CD14-positive monocyte (primary cell): ENCODE measurements at regions not wholly inside any gene's neighbourhood (a gene's known extent, or its start where the extent isn't known, plus 50 kb on each side); places are given as distances from the start of the nearest gene placed in this dataset.
"Not testable (repeated sequence)": the region's sequence is repeated elsewhere in the genome, so short reads cannot be mapped to it uniquely, and the experiment has no call there.

Experiments used
- DNase-seq, 3 donors: peaks; one replicate each; pipeline ENCODE4 v3.0.0-alpha.2; 2011 to 2022
- H2AFZ ChIP-seq: 2 replicates; pipeline ENCODE4 v1.6.0; 2012; ENCODE audit warnings: mild to moderate bottlenecking, low read depth, low read length, inconsistent platforms; ENCODE audit not compliant: insufficient read depth, poor library complexity, severe bottlenecking
- H3K27ac ChIP-seq, 2 donors: 1 replicate in 1 of 2; 2 replicates in 1 of 2; pipeline ENCODE4 v1.5.1; 2012 to 2013; ENCODE audit warnings: low read length in 2 of 2, control low read depth in 1 of 2, inconsistent platforms in 1 of 2, low read depth in 1 of 2, mild to moderate bottlenecking in 1 of 2
- H3K27me3 ChIP-seq, 2 donors: one replicate each; pipeline versions ENCODE4 v1.6.0 to v1.6.1; 2011 to 2013; ENCODE audit warnings: low read length in 2 of 2; ENCODE audit not compliant: control insufficient read depth in 2 of 2, insufficient read depth in 2 of 2
- H3K36me3 ChIP-seq, 2 donors: replicated peaks in 1 of 2; 1 replicate in 1 of 2; 2 replicates in 1 of 2; pipeline versions ENCODE4 v1.5.1 to v1.6.1; 2012 to 2013; ENCODE audit warnings: low read length in 2 of 2, control low read depth in 1 of 2, inconsistent platforms in 1 of 2, mild to moderate bottlenecking in 1 of 2; ENCODE audit not compliant: insufficient read depth in 2 of 2, control insufficient read depth in 1 of 2
- H3K4me1 ChIP-seq, 2 donors: 1 replicate in 1 of 2; 2 replicates in 1 of 2; pipeline versions ENCODE4 v1.5.1 to v1.6.1; 2012 to 2013; ENCODE audit warnings: low read length in 2 of 2, control low read depth in 1 of 2, inconsistent platforms in 1 of 2, mild to moderate bottlenecking in 1 of 2, moderate library complexity in 1 of 2; ENCODE audit not compliant: insufficient read depth in 2 of 2, control insufficient read depth in 1 of 2
- H3K4me2 ChIP-seq: replicated peaks from 2 replicates; pipeline ENCODE3; 2012; ENCODE audit warnings: low read length, moderate library complexity, mild to moderate bottlenecking; ENCODE audit not compliant: poor library complexity, severe bottlenecking; ENCODE audit errors: extremely low read depth
- H3K4me3 ChIP-seq, 3 experiments: fragments of 200-600 bp in 1 of 3; sonication (generic) in 1 of 3; replicated peaks in 1 of 3; 1 replicate in 2 of 3; 2 replicates in 1 of 3; pipeline ENCODE4 v1.5.1; 2011 to 2013; ENCODE audit warnings: low read length in 3 of 3, mild to moderate bottlenecking in 3 of 3, control low read depth in 2 of 3, low read depth in 2 of 3, inconsistent platforms in 1 of 3, moderate library complexity in 1 of 3
- H3K79me2 ChIP-seq: 2 replicates; pipeline ENCODE4 v1.6.0; 2012; ENCODE audit warnings: mild to moderate bottlenecking, control low read depth, inconsistent platforms, low read length, moderate library complexity; ENCODE audit not compliant: insufficient read depth
- H3K9ac ChIP-seq: 2 replicates; pipeline ENCODE4 v1.6.0; 2017; ENCODE audit warnings: low read length, mild to moderate bottlenecking; ENCODE audit not compliant: insufficient read depth, poor library complexity, severe bottlenecking
- H3K9me3 ChIP-seq, 2 donors: replicated peaks in 1 of 2; 1 replicate in 1 of 2; 2 replicates in 1 of 2; pipeline versions ENCODE4 v1.5.1 to v1.6.1; 2012 to 2013; ENCODE audit warnings: low read length in 2 of 2, control low read depth in 1 of 2; ENCODE audit not compliant: control insufficient read depth in 1 of 2, insufficient read depth in 1 of 2
- H4K20me1 ChIP-seq: 2 replicates; pipeline ENCODE4 v1.6.0; 2012; ENCODE audit warnings: mild to moderate bottlenecking, low read length, control low read depth, moderate library complexity; ENCODE audit not compliant: insufficient read depth
- H3K27ac Mint-ChIP-seq, 7 donors: one replicate each; pipeline ENCODE4 v1.8.0; 2020; ENCODE audit warnings: mild to moderate bottlenecking in 7 of 7, mixed read lengths in 7 of 7, moderate library complexity in 6 of 7, inconsistent platforms in 2 of 7
- H3K27me3 Mint-ChIP-seq, 3 donors: one replicate each; pipeline ENCODE4 v1.8.0; 2021 to 2022; ENCODE audit warnings: low read depth in 3 of 3, mild to moderate bottlenecking in 3 of 3, mixed read lengths in 3 of 3, moderate library complexity in 3 of 3, inconsistent platforms in 1 of 3
- H3K36me3 Mint-ChIP-seq, 2 donors: one replicate each; pipeline ENCODE4 v1.8.0; 2020; ENCODE audit warnings: mixed read lengths in 2 of 2, inconsistent platforms in 1 of 2, mild to moderate bottlenecking in 1 of 2
- H3K4me1 Mint-ChIP-seq: one replicate; pipeline ENCODE4 v1.8.0; 2020; ENCODE audit warnings: mild to moderate bottlenecking, mixed read lengths
- H3K4me3 Mint-ChIP-seq, 2 donors: one replicate each; pipeline ENCODE4 v1.8.0; 2020; ENCODE audit warnings: mild to moderate bottlenecking in 2 of 2, mixed read lengths in 2 of 2, moderate library complexity in 1 of 2
- H3K9me3 Mint-ChIP-seq, 7 donors: one replicate each; pipeline ENCODE4 v1.8.0; 2020 to 2022; ENCODE audit warnings: mixed read lengths in 7 of 7, mild to moderate bottlenecking in 6 of 7, moderate library complexity in 6 of 7, inconsistent platforms in 2 of 7
- CTCF ChIP-seq: fragments of 200-600 bp; IDR thresholded peaks from one replicate; pipeline ENCODE4 v1.8.0; 2022; ENCODE audit warnings: antibody characterized with exemption, mild to moderate bottlenecking
- whole genome bisulfite sequencing: methylation state at CpG from one replicate; pipeline ENCODE4 v1.1.5; 2013; ENCODE audit warnings: missing lambda C conversion rate; ENCODE audit not compliant: insufficient coverage; 5-methylcytosine and 5-hydroxymethylcytosine counted together
- intact Hi-C, 2 donors: fragments of 100-400 bp; cut with micrococcal nuclease; formaldehyde crosslinking; loops; one replicate each; pipeline versions ENCODE4 v1.15.0 to v1.15.1; 2023

DNA sequence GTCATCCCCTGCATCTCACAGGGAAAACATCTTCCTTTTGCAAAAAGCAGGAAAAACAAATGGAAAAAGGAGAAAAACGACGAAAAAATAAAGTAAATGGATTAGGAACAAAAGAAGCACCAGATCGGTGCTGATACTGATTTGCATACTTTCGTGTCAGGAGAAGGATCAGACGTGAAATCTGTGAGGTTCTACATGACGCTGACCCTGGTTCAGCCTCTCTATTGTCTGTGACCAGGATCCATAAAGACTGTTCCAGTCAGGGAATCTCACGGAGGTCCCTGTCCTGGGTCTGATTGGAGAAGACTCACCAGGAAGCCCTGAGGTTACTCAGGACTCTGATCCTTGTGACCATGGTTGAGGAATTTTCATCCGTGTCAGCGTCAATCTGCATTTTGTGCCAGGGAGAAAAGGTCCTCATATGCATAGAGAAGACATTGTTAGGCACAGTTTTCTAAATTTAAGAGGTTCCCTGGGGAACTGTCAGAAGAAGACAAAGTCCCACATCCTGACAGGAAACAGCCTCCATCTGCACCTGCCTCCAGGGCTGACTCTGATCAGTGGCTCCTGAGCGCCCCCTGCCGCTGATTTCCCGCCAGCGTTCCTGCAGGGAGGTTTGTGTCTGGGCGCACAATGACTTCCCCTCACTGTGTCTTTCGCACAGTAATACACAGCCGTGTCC is 808.2 kb downstream of the TMEM121 start:
- 32% methylated on average over 14 of the region's 16 CpGs for WGBS

DNA sequence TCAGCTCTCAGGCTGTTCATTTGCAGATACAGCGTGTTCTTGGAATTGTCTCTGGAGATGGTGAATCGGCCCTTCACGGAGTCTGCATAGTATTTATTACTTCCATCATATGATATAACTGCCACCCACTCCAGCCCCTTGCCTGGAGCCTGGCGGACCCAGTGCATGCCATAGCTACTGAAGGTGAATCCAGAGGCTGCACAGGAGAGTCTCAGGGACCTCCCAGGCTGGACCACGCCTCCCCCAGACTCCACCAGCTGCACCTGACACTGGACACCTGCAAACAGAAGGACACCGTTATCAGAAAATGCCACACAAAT is 808.7 kb downstream of the TMEM121 start:
- 52% methylated on average over 4 of the region's 6 CpGs for WGBS
- H3K27ac Mint-ChIP-seq, H4K20me1 ChIP-seq, H3K4me1 ChIP-seq, H3K79me2 ChIP-seq, H3K27me3 Mint-ChIP-seq, intact Hi-C loops, H3K4me1 Mint-ChIP-seq, H3K36me3 ChIP-seq, H3K9me3 ChIP-seq, H2AFZ ChIP-seq, H3K36me3 Mint-ChIP-seq, H3K4me3 ChIP-seq, H3K4me3 Mint-ChIP-seq, H3K9ac ChIP-seq, DNase-seq, H3K4me2 ChIP-seq, H3K9me3 Mint-ChIP-seq, H3K27ac ChIP-seq, H3K27me3 ChIP-seq: not testable (repeated sequence)

More for the DNA sequence above, 808.2 kb downstream of the TMEM121 start:
- H3K27me3 ChIP-seq, H3K4me1 ChIP-seq, H3K36me3 ChIP-seq, H3K36me3 Mint-ChIP-seq, H3K79me2 ChIP-seq, H3K4me3 Mint-ChIP-seq, H3K9ac ChIP-seq, intact Hi-C loops, H3K4me2 ChIP-seq, H3K9me3 Mint-ChIP-seq, H3K4me1 Mint-ChIP-seq, H3K4me3 ChIP-seq, DNase-seq, H3K27me3 Mint-ChIP-seq, H3K27ac Mint-ChIP-seq, H2AFZ ChIP-seq, H3K9me3 ChIP-seq, H3K27ac ChIP-seq, H4K20me1 ChIP-seq: not testable (repeated sequence)
- peak; percentile 77 for TF ChIP-seq CTCF

GRCh38 chr14:106338775-106339174 is 812.4 kb downstream of the TMEM121 start:
- H2AFZ ChIP-seq, H3K4me2 ChIP-seq, H3K27me3 Mint-ChIP-seq, H3K79me2 ChIP-seq, H3K27ac Mint-ChIP-seq, H3K9me3 Mint-ChIP-seq, H3K36me3 ChIP-seq, H3K9me3 ChIP-seq, H3K4me1 ChIP-seq, H3K9ac ChIP-seq, H3K4me1 Mint-ChIP-seq, H4K20me1 ChIP-seq, H3K36me3 Mint-ChIP-seq, DNase-seq, H3K4me3 Mint-ChIP-seq, intact Hi-C loops, H3K27ac ChIP-seq, H3K4me3 ChIP-seq, H3K27me3 ChIP-seq: not testable (repeated sequence)
- WGBS, result 94% methylated on average over 3 of the region's 15 CpGs

- H3K4me1 Mint-ChIP-seq, H3K9me3 Mint-ChIP-seq, H3K27me3 ChIP-seq, H3K9me3 ChIP-seq, intact Hi-C loops, H4K20me1 ChIP-seq, H2AFZ ChIP-seq, H3K27ac Mint-ChIP-seq, H3K9ac ChIP-seq, DNase-seq, H3K4me2 ChIP-seq, H3K79me2 ChIP-seq, H3K4me3 ChIP-seq, H3K36me3 Mint-ChIP-seq, H3K4me3 Mint-ChIP-seq, H3K27me3 Mint-ChIP-seq, H3K4me1 ChIP-seq, H3K27ac ChIP-seq, H3K36me3 ChIP-seq: not testable (repeated sequence)
- WGBS, result 90% methylated on average over 2 of the region's 4 CpGs
Observed at GRCh38 chr14:106340658-106341057, 814.3 kb downstream of the TMEM121 start.
